HUES48 (cell line): ENCODE measurements at regions not wholly inside any gene's neighbourhood (a gene's known extent, or its start where the extent isn't known, plus 50 kb on each side); places are given as distances from the start of the nearest gene placed in this dataset.

Source experiments
- H3K27ac ChIP-seq: one replicate; pipeline ENCODE4 v1.7.0; 2013; ENCODE audit warnings: low read depth, low read length, inconsistent platforms
- H3K27me3 ChIP-seq: 2 replicates; pipeline ENCODE4 v1.6.1; 2013; ENCODE audit warnings: mild to moderate bottlenecking, low read length; ENCODE audit not compliant: control insufficient read depth, insufficient read depth
- H3K36me3 ChIP-seq: 2 replicates; pipeline ENCODE4 v1.6.1; 2013; ENCODE audit warnings: low read length; ENCODE audit not compliant: control insufficient read depth, insufficient read depth
- H3K4me1 ChIP-seq: 2 replicates; pipeline ENCODE4 v1.6.1; 2013; ENCODE audit warnings: mild to moderate bottlenecking, low read length; ENCODE audit not compliant: control insufficient read depth, insufficient read depth
- H3K4me3 ChIP-seq: 2 replicates; pipeline ENCODE4 v1.5.1; 2013; ENCODE audit warnings: mild to moderate bottlenecking, low read depth, low read length
- H3K9ac ChIP-seq: 2 replicates; pipeline ENCODE4 v1.6.1; 2013; ENCODE audit warnings: mild to moderate bottlenecking, low read depth, low read length, moderate library complexity
- H3K9me3 ChIP-seq: 2 replicates; pipeline ENCODE4 v1.6.1; 2013; ENCODE audit warnings: low read length; ENCODE audit not compliant: control insufficient read depth, insufficient read depth

GRCh38 chr14:37650356-37651037, 55.1 kb downstream of the TTC6 start:
- H3K27me3 ChIP-seq, result no peaks in the 10 kb centered on the region
- peaks cover 11% of the 10 kb centered on the region for H3K4me1 ChIP-seq
- H3K9me3 ChIP-seq, result no peaks in the 10 kb centered on the region
- H3K9ac ChIP-seq, result no peak overlapping the region
- no peaks in the 10 kb centered on the region for H3K36me3 ChIP-seq
- H3K27ac ChIP-seq, result no peak overlapping the region
- H3K4me3 ChIP-seq, result no peak overlapping the region

- Histone ChIP-seq H3K4me1 (peaks cover 11% of the 10 kb centered on the region), H3K9ac (no peak overlapping the region), H3K4me3 (no peak overlapping the region), H3K27ac (no peak overlapping the region), H3K36me3 (no peaks in the 10 kb centered on the region), H3K27me3 (no peaks in the 10 kb centered on the region), H3K9me3 (no peaks in the 10 kb centered on the region)
Observed at GRCh38 chr14:37652042-37652441, 56.6 kb downstream of the TTC6 start.

DNA sequence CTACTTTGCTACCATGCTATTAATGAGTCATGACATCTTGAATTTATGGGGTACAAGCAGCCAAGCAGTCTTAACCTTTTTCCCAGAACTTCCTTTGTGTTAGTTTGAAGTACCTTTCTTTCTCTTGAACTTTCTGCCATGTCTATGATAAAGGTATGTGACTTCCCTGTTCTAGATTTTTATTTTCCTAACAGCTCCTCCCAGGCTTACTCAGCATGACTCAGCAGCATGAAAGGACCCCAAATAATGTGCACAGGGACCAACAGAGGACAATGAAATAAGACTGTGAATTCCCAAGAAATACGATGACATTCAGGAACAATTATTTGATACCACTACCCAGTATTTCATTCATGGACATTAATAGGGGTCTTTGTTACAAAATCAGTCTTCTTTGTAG, 60.0 kb downstream of the TTC6 start:
- Histone ChIP-seq H3K9ac (no peak overlapping the region), H3K9me3 (no peaks in the 10 kb centered on the region; the same call in 1 of the 2 replicates), H3K4me3 (no peak overlapping the region), H3K4me1 (peaks cover 7% of the 10 kb centered on the region), H3K36me3 (no peaks in the 10 kb centered on the region), H3K27me3 (no peaks in the 10 kb centered on the region), H3K27ac (no peak overlapping the region)

- Histone ChIP-seq H3K4me3 (no peak overlapping the region), H3K27me3 (no peaks in the 10 kb centered on the region), H3K27ac (no peak overlapping the region)
Observed at GRCh38 chr14:37658156-37658555, 62.7 kb downstream of the TTC6 start.

GRCh38 chr14:37663498-37663897, 68.1 kb downstream of the TTC6 start:
- Histone ChIP-seq H3K4me3 (no peak overlapping the region), H3K36me3 (no peaks in the 10 kb centered on the region), H3K9me3 (no peaks in the 10 kb centered on the region; the same call in none of the 2 replicates), H3K9ac (no peak overlapping the region), H3K4me1 (no peaks in the 10 kb centered on the region), H3K27ac (no peak overlapping the region), H3K27me3 (no peaks in the 10 kb centered on the region)

More at GRCh38 chr14:37658156-37658555, 62.7 kb downstream of the TTC6 start:
- no peaks in the 10 kb centered on the region for H3K36me3 ChIP-seq
- H3K4me1 ChIP-seq, result no peaks in the 10 kb centered on the region
- no peaks in the 10 kb centered on the region; the same call in none of the 2 replicates for H3K9me3 ChIP-seq
- no peak overlapping the region for H3K9ac ChIP-seq

DNA sequence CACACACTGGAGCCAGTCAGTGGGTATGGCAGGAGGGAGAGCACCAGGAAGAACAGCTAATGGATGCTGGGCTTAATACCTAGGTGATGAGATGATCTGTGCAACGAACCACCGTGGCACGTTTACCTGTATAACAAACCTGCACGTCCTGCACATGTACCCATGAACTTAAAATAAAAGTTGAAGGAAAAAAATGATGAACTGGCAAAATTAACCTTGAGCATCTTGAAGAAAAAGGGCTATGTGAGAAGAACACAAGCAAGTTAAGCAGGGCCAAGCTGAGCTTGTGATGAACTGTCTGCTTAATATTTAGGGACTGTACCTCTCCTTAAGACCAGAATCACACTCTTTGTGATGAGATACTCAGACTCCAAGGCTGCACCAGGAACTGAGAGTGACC, 70.0 kb downstream of the TTC6 start:
- no peak overlapping the region for H3K9ac ChIP-seq
- no peaks in the 10 kb centered on the region for H3K4me1 ChIP-seq
- H3K27ac ChIP-seq, result no peak overlapping the region
- H3K9me3 ChIP-seq, result no peaks in the 10 kb centered on the region; the same call in none of the 2 replicates
- no peaks in the 10 kb centered on the region for H3K36me3 ChIP-seq
- H3K4me3 ChIP-seq, result no peak overlapping the region
- H3K27me3 ChIP-seq, result no peaks in the 10 kb centered on the region

DNA sequence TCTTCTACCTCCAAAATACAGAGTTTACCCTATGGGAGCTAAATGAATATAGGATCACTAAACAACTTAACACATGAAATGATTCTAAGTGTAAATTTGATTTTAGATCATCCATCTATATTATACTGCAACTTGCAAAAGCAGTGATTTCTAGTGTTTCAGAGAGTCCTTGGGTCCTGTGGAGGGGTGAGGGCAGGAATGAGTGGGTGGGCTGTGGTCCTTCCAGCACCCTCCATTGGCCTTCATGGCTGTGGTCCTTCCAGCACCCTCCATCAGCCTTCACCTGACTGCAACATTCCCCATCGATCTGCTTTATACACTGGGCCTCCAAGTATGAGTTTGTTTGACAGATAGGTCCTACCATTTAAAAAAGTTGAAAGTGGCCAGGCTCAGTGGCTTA, 70.5 kb downstream of the TTC6 start:
- Histone ChIP-seq H3K4me1 (no peaks in the 10 kb centered on the region), H3K36me3 (no peaks in the 10 kb centered on the region), H3K9me3 (no peaks in the 10 kb centered on the region), H3K4me3 (no peak overlapping the region), H3K27me3 (no peaks in the 10 kb centered on the region), H3K27ac (no peak overlapping the region), H3K9ac (no peak overlapping the region)

GRCh38 chr14:37668646-37669045, 73.2 kb downstream of the TTC6 start:
- Histone ChIP-seq H3K27ac (no peak overlapping the region), H3K4me1 (no peaks in the 10 kb centered on the region), H3K9ac (no peak overlapping the region), H3K36me3 (no peaks in the 10 kb centered on the region), H3K27me3 (no peaks in the 10 kb centered on the region), H3K4me3 (no peak overlapping the region), H3K9me3 (no peaks in the 10 kb centered on the region)

GRCh38 chr14:37669242-37669641, 73.8 kb downstream of the TTC6 start:
- no peaks in the 10 kb centered on the region for H3K27me3 ChIP-seq
- H3K36me3 ChIP-seq, result no peaks in the 10 kb centered on the region
- H3K9me3 ChIP-seq, result no peaks in the 10 kb centered on the region
- H3K9ac ChIP-seq, result no peak overlapping the region
- no peak overlapping the region for H3K27ac ChIP-seq
- no peaks in the 10 kb centered on the region for H3K4me1 ChIP-seq
- H3K4me3 ChIP-seq, result no peak overlapping the region

GRCh38 chr14:37673439-37673838, 78.0 kb downstream of the TTC6 start:
- Histone ChIP-seq H3K4me1 (no peaks in the 10 kb centered on the region), H3K27ac (no peak overlapping the region), H3K4me3 (no peak overlapping the region), H3K9me3 (no peaks in the 10 kb centered on the region), H3K36me3 (no peaks in the 10 kb centered on the region), H3K27me3 (no peaks in the 10 kb centered on the region), H3K9ac (no peak overlapping the region)

- Histone ChIP-seq H3K9me3 (no peaks in the 10 kb centered on the region), H3K9ac (no peak overlapping the region), H3K36me3 (no peaks in the 10 kb centered on the region), H3K4me3 (no peak overlapping the region), H3K27ac (no peak overlapping the region), H3K27me3 (no peaks in the 10 kb centered on the region), H3K4me1 (no peaks in the 10 kb centered on the region)
Observed at GRCh38 chr14:37678916-37679315, 83.5 kb downstream of the TTC6 start.
